CD4-positive, alpha-beta T cell treated with Interleukin-21 for 1 hour (primary cell): ENCODE measurements at regions not wholly inside any gene's neighbourhood (a gene's known extent, or its start where the extent isn't known, plus 50 kb on each side); places are given as distances from the start of the nearest gene placed in this dataset.

Source experiments
- DNase-seq: peaks from one replicate; pipeline ENCODE4 v3.0.0-alpha.2; 2020

DNA sequence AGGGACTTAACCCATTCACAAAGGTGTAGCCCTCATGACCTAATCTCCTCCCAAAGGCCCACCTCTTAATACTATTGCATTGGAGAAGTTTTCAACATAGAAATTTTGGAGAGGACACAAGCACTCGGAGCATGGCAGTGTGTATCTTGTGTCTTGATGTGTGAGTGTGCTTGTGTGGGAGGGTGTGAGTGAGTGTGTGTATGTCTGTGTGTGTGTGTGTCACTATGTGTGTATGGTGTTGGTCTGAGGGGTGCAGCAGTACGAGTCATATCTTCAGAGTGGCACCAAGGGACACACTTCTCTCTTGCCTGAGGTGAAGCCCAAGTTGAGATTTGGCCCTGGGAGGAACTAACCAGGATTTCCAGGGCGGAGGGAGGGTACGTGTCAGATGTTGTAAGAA, 73.7 kb downstream of the NAV1 start:
- no peak for DNase-seq

- DNase-seq = no peak
Measured at GRCh38 chr1:201614262-201615015, 75.5 kb downstream of the NAV1 start.

DNA sequence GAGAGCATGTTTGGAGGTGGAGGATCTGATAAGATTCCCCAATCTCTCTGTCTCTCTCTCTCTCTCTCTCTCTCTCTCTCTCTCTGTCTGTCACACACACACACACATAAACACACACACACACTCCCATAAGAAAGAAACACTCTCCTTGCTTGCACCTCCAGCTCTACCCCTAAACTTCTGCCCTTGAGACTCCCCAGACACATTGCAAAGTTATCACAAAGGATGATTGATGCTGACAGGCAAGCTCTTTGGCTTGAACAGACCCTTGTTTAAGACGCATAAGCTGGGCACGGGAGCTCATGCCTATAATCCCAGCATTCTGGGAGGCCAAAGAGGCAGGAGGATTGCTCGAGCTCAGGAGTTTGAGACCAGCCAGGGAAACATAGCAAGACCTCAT, 78.2 kb downstream of the NAV1 start:
- DNase-seq = no peak

GRCh38 chr1:201618389-201618788, 79.5 kb downstream of the NAV1 start:
- no peak for DNase-seq

GRCh38 chr1:201618905-201619304, 80.0 kb downstream of the NAV1 start:
- DNase-seq = no peak

DNA sequence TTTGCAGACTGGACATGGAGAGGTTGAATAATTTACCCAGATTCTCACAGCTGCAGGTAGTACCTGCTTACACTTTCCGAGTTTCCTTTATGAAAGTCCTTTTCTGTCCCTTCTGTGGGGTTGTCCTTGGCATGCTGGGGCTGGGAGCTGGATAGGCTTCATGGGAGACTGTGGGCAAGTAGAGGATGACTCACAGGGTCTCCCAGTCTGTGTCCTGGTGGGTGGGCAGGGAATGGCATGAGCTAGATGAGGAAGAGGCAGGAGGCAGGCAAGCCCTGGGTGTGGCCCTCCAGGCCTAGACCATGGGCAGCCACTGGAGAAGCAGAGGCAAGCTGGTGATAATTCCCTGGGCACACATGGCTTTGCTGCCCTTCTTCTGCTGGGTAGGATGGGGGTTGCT, 80.6 kb downstream of the NAV1 start:
- DNase-seq = no peak

GRCh38 chr1:201622353-201622752, 83.4 kb downstream of the NAV1 start:
- no peak for DNase-seq

GRCh38 chr1:201622824-201623223, 83.9 kb downstream of the NAV1 start:
- DNase-seq = no peak

GRCh38 chr1:201624741-201625225, 85.9 kb downstream of the NAV1 start:
- DNase-seq = no peak

- no peak for DNase-seq
Measured at GRCh38 chr1:201625226-201625761, 86.4 kb downstream of the NAV1 start.

DNA sequence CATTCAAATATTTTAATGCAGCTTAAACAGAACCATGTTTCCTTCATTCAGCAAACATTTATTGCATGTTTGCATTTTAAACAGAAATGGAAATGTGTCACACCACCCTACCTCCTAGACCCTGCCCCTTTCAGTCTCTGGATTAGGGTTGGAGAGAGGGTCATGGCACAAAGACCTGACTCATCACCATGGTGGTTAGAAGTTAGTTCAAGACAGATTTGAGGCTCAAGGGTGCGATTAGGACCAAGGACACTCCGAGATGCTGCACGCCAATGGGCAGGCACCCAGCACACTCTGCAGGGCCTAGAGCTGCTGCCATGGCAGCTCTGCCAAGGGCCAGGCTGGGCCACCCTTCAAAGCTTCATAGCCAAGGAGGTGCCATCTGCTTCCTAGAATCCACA, 86.9 kb downstream of the NAV1 start:
- no peak for DNase-seq

GRCh38 chr1:201626629-201627275, 87.8 kb downstream of the NAV1 start:
- DNase-seq = no peak

- no peak for DNase-seq
Measured at GRCh38 chr1:201628490-201628889, 89.6 kb downstream of the NAV1 start.

GRCh38 chr1:201630582-201630981, 91.7 kb downstream of the NAV1 start:
- DNase-seq = no peak

GRCh38 chr1:201631037-201631436, 92.1 kb downstream of the NAV1 start:
- no peak for DNase-seq

DNA sequence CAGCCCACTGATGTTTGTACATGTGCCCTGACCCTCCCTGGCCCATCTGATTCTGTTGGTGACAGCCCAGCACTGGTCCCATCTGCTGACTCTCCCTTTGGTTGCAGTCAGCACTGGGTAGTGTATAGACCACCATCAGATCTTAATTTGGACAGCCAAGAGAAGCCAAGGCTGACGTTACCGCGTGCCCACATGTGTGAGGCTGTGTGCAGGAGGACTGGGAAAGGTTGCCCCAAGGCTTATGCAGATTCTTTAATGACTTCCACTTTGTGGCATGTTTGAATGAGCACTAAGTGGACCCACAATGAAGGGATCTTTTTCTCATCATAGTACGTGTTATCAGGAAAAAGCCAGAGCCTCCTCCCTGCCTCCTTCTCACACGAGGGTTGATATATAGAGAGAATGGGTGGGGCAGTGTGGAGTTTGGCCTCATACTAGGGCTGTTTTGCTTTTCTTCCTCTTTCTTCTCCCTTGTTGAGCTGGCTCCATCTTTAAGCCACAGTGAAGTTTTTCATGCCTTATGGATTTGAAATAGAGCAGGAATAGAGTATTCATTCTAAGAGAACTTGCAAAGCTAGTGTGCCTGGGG, 93.5 kb downstream of the NAV1 start:
- DNase-seq = no peak

DNA sequence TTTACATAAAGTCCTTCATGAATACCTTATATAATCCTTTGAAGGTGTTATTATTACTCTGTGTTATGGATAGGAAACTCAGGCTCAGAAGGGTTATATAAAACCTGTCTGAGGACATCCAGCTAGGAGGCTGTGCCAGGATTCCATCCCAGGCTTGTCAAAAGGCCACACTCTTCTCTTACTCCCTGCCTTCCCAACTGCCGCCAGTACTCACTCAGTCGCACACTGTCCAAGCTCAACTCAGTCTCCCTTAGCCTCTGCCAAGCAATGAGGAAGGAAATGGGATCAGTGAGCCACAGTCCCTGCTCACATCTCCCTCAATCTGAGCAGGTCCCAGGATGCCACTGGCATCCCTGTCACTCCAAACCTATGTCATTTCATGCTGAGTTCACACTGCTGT, 94.4 kb downstream of the NAV1 start:
- no peak for DNase-seq

- DNase-seq = no peak
Measured at GRCh38 chr1:201633811-201634210, 94.9 kb downstream of the NAV1 start.

DNA sequence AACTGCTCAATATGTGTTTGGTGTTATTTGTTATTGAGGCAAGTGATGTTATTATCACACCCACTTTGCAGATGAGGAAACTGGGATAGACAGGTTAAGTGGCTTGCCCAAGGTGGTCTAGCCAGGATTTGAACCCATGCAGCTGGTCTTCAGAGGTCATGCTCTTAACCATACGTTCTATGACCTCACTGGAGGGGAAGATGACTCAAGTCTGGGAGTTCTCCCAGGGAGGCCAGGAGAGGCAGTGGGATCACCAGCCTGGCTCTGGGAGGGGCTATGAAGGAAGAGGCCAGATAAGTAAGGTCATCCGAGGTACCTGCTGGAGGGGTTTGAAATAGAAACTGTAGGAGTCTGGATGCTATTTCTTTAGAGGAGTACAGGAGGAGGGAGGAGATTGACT, 95.3 kb downstream of the NAV1 start:
- no peak for DNase-seq

DNA sequence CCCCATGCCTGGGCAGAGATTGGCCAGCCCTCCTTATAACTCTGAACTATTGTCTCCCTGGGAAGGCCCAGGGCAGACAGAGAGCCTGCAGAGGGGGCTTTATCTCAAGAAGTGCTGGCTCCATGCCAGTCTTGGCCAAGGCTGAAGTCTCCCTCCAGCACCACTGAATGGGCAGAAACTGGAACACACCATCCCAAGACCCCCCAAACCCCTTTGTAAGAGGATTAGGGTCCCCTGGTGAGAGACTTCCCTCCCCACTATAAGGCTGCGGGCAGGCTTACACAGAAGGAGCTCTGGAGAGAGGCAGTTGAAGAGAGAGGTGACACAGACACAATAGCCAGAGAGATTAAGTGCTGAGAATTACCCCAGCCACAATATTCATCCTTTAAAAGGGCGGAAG, 97.2 kb downstream of the NAV1 start:
- no peak for DNase-seq

GRCh38 chr1:201636510-201636971, 97.6 kb downstream of the NAV1 start:
- no peak for DNase-seq

DNA sequence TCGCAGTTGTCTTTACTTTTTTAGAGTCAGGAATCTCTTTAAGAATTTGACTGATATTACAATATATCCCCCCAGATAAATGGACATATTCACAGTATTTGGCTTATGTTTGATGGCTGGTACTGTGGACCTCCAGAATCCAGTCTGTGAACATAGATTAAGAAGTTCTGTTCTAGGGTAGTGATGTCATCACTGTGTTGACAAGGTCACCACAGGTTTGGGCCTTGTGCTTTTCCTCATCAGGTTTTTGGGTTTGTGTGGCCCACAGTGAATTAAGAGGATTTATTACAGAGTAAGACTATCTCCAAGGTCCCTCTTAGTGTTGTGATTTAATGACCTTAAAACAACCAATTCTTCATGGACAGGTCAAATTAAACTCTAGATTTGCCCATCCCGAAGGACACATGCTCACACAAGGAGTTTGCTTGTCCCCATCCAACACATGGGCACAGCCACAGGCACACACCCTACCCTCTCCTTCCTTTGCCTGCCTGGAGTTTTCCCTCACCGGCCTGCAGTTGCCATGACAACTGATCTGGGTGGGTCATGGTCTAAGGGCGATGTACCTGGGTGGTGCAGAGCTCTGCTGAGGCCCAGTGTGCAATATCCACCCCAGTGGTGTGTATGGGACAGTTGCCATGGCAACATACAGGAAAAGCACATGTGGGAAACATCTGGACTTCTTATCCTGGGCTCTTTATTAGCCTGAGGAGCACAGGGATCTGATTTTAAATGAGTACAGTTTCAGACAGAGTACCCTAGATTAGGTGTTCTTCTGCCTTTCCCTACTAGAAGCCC, 98.6 kb downstream of the NAV1 start:
- no peak for DNase-seq

- DNase-seq = no peak
Measured at GRCh38 chr1:201639391-201639790, 100.5 kb downstream of the NAV1 start.
